ENCODE measurements at regions not wholly inside any gene's neighbourhood (a gene's known extent, or its start where the extent isn't known, plus 50 kb on each side); places are given as distances from the start of the nearest gene placed in this dataset.

DNA sequence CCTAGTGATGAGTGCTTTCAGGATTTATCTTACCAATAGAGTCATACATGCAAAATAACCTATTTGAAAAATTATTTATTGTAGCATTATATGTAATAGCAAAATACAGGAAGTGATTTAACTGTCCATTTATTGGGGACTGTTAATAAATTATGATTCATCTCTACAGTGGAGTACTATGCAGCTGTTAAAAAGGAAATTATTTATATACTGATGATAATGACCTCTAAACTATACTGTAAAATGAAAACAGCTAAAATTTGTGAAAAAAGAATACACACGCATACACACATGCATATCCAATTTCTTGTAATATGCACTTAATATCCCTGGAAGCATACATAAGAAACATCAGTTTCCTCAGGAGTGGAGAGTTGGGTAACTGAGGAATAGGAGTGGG lies 58.0 kb upstream of the PALM2AKAP2 start:
- DNase-seq (no peak), ATAC-seq (ENCODE audit: insufficient read depth, low read depth) (no peak)
- H3K4me2 ChIP-seq (ENCODE audit: insufficient read depth, low read length) = no peak overlapping the region
- no peaks in the 10 kb centered on the region for H4K20me1 ChIP-seq (ENCODE audit: insufficient read depth, low read length)
- no peak overlapping the region for H3K27ac ChIP-seq (ENCODE audit: low read length)
- no peaks in the 10 kb centered on the region for H3K4me1 ChIP-seq (ENCODE audit: insufficient read depth, low read length)
- H3K27me3 ChIP-seq (ENCODE audit: insufficient read depth, low read length, poor library complexity) = peaks cover 4% of the 10 kb centered on the region
- H3K9ac ChIP-seq (ENCODE audit: low read depth, low read length) = no peak overlapping the region
- TF ChIP-seq, protein P1, sequence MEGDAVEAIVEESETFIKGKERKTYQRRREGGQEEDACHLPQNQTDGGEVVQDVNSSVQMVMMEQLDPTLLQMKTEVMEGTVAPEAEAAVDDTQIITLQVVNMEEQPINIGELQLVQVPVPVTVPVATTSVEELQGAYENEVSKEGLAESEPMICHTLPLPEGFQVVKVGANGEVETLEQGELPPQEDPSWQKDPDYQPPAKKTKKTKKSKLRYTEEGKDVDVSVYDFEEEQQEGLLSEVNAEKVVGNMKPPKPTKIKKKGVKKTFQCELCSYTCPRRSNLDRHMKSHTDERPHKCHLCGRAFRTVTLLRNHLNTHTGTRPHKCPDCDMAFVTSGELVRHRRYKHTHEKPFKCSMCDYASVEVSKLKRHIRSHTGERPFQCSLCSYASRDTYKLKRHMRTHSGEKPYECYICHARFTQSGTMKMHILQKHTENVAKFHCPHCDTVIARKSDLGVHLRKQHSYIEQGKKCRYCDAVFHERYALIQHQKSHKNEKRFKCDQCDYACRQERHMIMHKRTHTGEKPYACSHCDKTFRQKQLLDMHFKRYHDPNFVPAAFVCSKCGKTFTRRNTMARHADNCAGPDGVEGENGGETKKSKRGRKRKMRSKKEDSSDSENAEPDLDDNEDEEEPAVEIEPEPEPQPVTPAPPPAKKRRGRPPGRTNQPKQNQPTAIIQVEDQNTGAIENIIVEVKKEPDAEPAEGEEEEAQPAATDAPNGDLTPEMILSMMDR (IDR thresholded peaks at IDR 0.05; ENCODE audit: borderline replicate concordance, extremely low read depth, low read length, poor library complexity, severe bottlenecking) = no peak
- TF ChIP-seq EZH2 (IDR thresholded peaks at IDR 0.05; ENCODE audit: borderline replicate concordance, low read depth, low read length, severe bottlenecking) = no peak
- H3K4me3 ChIP-seq (ENCODE audit: low read depth in 1 of 2, low read length in 2 of 2) = no peak overlapping the region
- no peak overlapping the region for H2AFZ ChIP-seq (ENCODE audit: low read depth, low read length)
- no peaks in the 10 kb centered on the region for H3K36me3 ChIP-seq (ENCODE audit: insufficient read depth, low read length)
- H3K9me3 ChIP-seq (ENCODE audit: insufficient read depth, low read length, severe bottlenecking) = no peaks in the 10 kb centered on the region
- no peaks in the 10 kb centered on the region for H3K79me2 ChIP-seq (ENCODE audit: insufficient read depth, low read length)

DNA sequence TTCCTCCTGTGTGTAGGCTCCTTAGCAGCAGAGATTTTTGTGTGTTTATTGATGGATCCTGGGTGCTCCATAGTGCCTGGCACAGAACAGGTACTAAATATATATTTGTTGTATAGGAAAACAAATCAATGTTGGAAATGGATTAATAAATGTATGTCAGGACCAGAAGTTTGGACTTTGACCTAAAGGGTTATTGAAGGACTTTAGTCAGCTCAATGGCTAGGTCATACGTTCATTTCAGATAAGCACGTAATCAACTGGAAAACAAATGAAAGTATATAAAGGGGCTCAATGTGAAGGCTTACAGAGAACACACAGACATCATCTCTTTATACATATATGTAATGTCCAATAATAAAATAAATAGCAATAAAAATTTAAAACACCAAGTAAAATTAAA lies 56.2 kb upstream of the PALM2AKAP2 start:
- Histone ChIP-seq H4K20me1 (ENCODE audit: insufficient read depth, low read length) (no peaks in the 10 kb centered on the region), H3K4me1 (ENCODE audit: insufficient read depth, low read length) (no peaks in the 10 kb centered on the region), H3K36me3 (ENCODE audit: insufficient read depth, low read length) (no peaks in the 10 kb centered on the region), H3K27me3 (ENCODE audit: insufficient read depth, low read length, poor library complexity) (no peaks in the 10 kb centered on the region), H3K4me3 (ENCODE audit: low read depth in 1 of 2, low read length in 2 of 2) (no peak overlapping the region), H3K79me2 (ENCODE audit: insufficient read depth, low read length) (no peaks in the 10 kb centered on the region), H3K9me3 (ENCODE audit: insufficient read depth, low read length, severe bottlenecking) (no peaks in the 10 kb centered on the region), H3K4me2 (ENCODE audit: insufficient read depth, low read length) (no peak overlapping the region), H3K9ac (ENCODE audit: low read depth, low read length) (no peak overlapping the region), H2AFZ (ENCODE audit: low read depth, low read length) (no peak overlapping the region), H3K27ac (ENCODE audit: low read length) (no peak overlapping the region)
- no peak for ATAC-seq (ENCODE audit: insufficient read depth, low read depth)
- TF ChIP-seq, protein P1 (IDR thresholded peaks at IDR 0.05; ENCODE audit: borderline replicate concordance, extremely low read depth, low read length, poor library complexity, severe bottlenecking) = no peak
- TF ChIP-seq EZH2 (IDR thresholded peaks at IDR 0.05; ENCODE audit: borderline replicate concordance, low read depth, low read length, severe bottlenecking) = no peak
- no peak for DNase-seq

DNA sequence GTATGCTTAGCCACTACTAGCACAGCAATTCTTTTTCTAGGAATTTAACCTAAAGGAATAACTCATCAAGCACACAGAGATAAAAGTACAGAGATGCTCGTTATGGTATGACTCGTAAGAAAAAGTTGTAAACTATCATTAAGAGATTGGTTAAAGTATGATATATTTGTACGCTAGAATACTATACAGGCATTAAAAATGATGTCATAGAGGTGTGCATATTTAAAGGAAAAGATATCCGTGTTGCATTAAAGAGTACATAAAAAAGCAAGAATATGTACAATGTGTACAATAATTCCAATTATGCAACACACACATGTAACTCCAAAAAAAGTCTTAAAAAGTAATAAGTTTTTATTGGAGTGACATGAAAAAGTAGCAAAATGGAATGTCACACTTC lies 54.5 kb upstream of the PALM2AKAP2 start:
- no peaks in the 10 kb centered on the region for H3K9me3 ChIP-seq (ENCODE audit: insufficient read depth, low read length, severe bottlenecking)
- no peak overlapping the region for H3K4me3 ChIP-seq (ENCODE audit: low read depth in 1 of 2, low read length in 2 of 2)
- H3K36me3 ChIP-seq (ENCODE audit: insufficient read depth, low read length) = no peaks in the 10 kb centered on the region
- DNase-seq (no peak), ATAC-seq (ENCODE audit: insufficient read depth, low read depth) (no peak)
- no peak overlapping the region for H2AFZ ChIP-seq (ENCODE audit: low read depth, low read length)
- no peaks in the 10 kb centered on the region for H3K79me2 ChIP-seq (ENCODE audit: insufficient read depth, low read length)
- no peak overlapping the region for H3K9ac ChIP-seq (ENCODE audit: low read depth, low read length)
- H3K4me1 ChIP-seq (ENCODE audit: insufficient read depth, low read length) = no peaks in the 10 kb centered on the region
- H4K20me1 ChIP-seq (ENCODE audit: insufficient read depth, low read length) = no peaks in the 10 kb centered on the region
- TF ChIP-seq, protein P1 (IDR thresholded peaks at IDR 0.05; ENCODE audit: borderline replicate concordance, extremely low read depth, low read length, poor library complexity, severe bottlenecking) = no peak
- TF ChIP-seq EZH2 (IDR thresholded peaks at IDR 0.05; ENCODE audit: borderline replicate concordance, low read depth, low read length, severe bottlenecking) = no peak
- H3K27ac ChIP-seq (ENCODE audit: low read length) = no peak overlapping the region
- H3K4me2 ChIP-seq (ENCODE audit: insufficient read depth, low read length) = no peak overlapping the region
- no peaks in the 10 kb centered on the region for H3K27me3 ChIP-seq (ENCODE audit: insufficient read depth, low read length, poor library complexity)

DNA sequence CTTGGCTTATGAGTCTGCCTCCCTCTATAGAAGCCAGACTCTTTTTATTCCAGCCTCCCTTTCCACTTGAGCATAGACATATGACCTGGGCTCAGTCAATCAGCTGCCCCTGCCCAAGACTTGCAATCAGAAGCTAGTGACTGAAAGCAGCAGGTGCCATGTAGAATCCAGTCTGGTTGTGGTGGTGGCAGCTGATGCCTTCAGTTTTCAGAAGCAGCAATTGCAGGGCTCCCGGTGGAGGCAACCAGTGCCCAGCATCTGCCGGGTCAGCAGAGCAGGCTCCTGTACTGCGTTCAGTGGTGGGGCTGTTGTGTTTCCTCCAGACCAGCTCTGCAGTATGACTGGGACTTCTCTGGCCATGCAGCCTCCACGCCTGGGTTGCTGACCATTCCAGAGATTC lies 53.9 kb upstream of the PALM2AKAP2 start:
- no peaks in the 10 kb centered on the region for H3K4me1 ChIP-seq (ENCODE audit: insufficient read depth, low read length)
- no peak for TF ChIP-seq EZH2 (IDR thresholded peaks at IDR 0.05; ENCODE audit: borderline replicate concordance, low read depth, low read length, severe bottlenecking)
- TF ChIP-seq, protein P1 (IDR thresholded peaks at IDR 0.05; ENCODE audit: borderline replicate concordance, extremely low read depth, low read length, poor library complexity, severe bottlenecking) = no peak
- no peak overlapping the region for H3K27ac ChIP-seq (ENCODE audit: low read length)
- H3K79me2 ChIP-seq (ENCODE audit: insufficient read depth, low read length) = no peaks in the 10 kb centered on the region
- H3K27me3 ChIP-seq (ENCODE audit: insufficient read depth, low read length, poor library complexity) = no peaks in the 10 kb centered on the region
- no peaks in the 10 kb centered on the region for H4K20me1 ChIP-seq (ENCODE audit: insufficient read depth, low read length)
- no peak overlapping the region for H3K4me3 ChIP-seq (ENCODE audit: low read depth in 1 of 2, low read length in 2 of 2)
- no peaks in the 10 kb centered on the region for H3K9me3 ChIP-seq (ENCODE audit: insufficient read depth, low read length, severe bottlenecking)
- H3K36me3 ChIP-seq (ENCODE audit: insufficient read depth, low read length) = no peaks in the 10 kb centered on the region
- H2AFZ ChIP-seq (ENCODE audit: low read depth, low read length) = no peak overlapping the region
- no peak overlapping the region for H3K4me2 ChIP-seq (ENCODE audit: insufficient read depth, low read length)
- H3K9ac ChIP-seq (ENCODE audit: low read depth, low read length) = no peak overlapping the region
- DNase-seq (no peak), ATAC-seq (ENCODE audit: insufficient read depth, low read depth) (no peak)
